ENCODE measurements at regions not wholly inside any gene's neighbourhood (a gene's known extent, or its start where the extent isn't known, plus 50 kb on each side); places are given as distances from the start of the nearest gene placed in this dataset.

- Histone ChIP-seq H3K9ac (ENCODE audit: low read length) (no peak overlapping the region), H3K27ac (ENCODE audit: low read depth, low read length) (no peak overlapping the region), H3K36me3 (ENCODE audit: insufficient read depth, low read length) (no peaks in the 10 kb centered on the region), H3K27me3 (ENCODE audit: control insufficient read depth in 1 of 2, insufficient read depth in 2 of 2, low read length in 2 of 2) (no peaks in the 10 kb centered on the region), H3K4me1 (ENCODE audit: insufficient read depth, low read length) (no peaks in the 10 kb centered on the region), H3K4me3 (ENCODE audit: low read depth in 1 of 2, low read length in 2 of 2) (no peak overlapping the region), H3K9me3 (ENCODE audit: low read length) (no peaks in the 10 kb centered on the region)
These were observed 98.5 kb upstream of the RASSF8 start for GRCh38 chr12:25859976-25860375.

- no peaks in the 10 kb centered on the region for H3K4me1 ChIP-seq (ENCODE audit: insufficient read depth, low read length)
- no peak overlapping the region for H3K9ac ChIP-seq (ENCODE audit: low read length)
- H3K27me3 ChIP-seq (ENCODE audit: control insufficient read depth in 1 of 2, insufficient read depth in 2 of 2, low read length in 2 of 2), result no peaks in the 10 kb centered on the region
- H3K9me3 ChIP-seq (ENCODE audit: low read length), result no peaks in the 10 kb centered on the region
- H3K36me3 ChIP-seq (ENCODE audit: insufficient read depth, low read length), result no peaks in the 10 kb centered on the region
- H3K4me3 ChIP-seq (ENCODE audit: low read depth in 1 of 2, low read length in 2 of 2), result no peak overlapping the region
- H3K27ac ChIP-seq (ENCODE audit: low read depth, low read length), result no peak overlapping the region
These were observed 97.3 kb upstream of the RASSF8 start for GRCh38 chr12:25861226-25861625.

- Histone ChIP-seq H3K9ac (ENCODE audit: low read length) (no peak overlapping the region), H3K27me3 (ENCODE audit: control insufficient read depth in 1 of 2, insufficient read depth in 2 of 2, low read length in 2 of 2) (no peaks in the 10 kb centered on the region), H3K36me3 (ENCODE audit: insufficient read depth, low read length) (no peaks in the 10 kb centered on the region), H3K4me1 (ENCODE audit: insufficient read depth, low read length) (no peaks in the 10 kb centered on the region), H3K9me3 (ENCODE audit: low read length) (no peaks in the 10 kb centered on the region), H3K4me3 (ENCODE audit: low read depth in 1 of 2, low read length in 2 of 2) (no peak overlapping the region), H3K27ac (ENCODE audit: low read depth, low read length) (no peak overlapping the region)
These were observed 93.9 kb upstream of the RASSF8 start for GRCh38 chr12:25864306-25865276.

- Histone ChIP-seq H3K27ac (ENCODE audit: low read depth, low read length) (no peak overlapping the region), H3K4me3 (ENCODE audit: low read depth in 1 of 2, low read length in 2 of 2) (no peak overlapping the region), H3K4me1 (ENCODE audit: insufficient read depth, low read length) (no peaks in the 10 kb centered on the region), H3K36me3 (ENCODE audit: insufficient read depth, low read length) (no peaks in the 10 kb centered on the region), H3K9ac (ENCODE audit: low read length) (no peak overlapping the region), H3K27me3 (ENCODE audit: control insufficient read depth in 1 of 2, insufficient read depth in 2 of 2, low read length in 2 of 2) (no peaks in the 10 kb centered on the region), H3K9me3 (ENCODE audit: low read length) (no peaks in the 10 kb centered on the region)
These were observed 91.7 kb upstream of the RASSF8 start for GRCh38 chr12:25866586-25867378.

- Histone ChIP-seq H3K36me3 (ENCODE audit: insufficient read depth, low read length) (no peaks in the 10 kb centered on the region), H3K27ac (ENCODE audit: low read depth, low read length) (no peak overlapping the region), H3K9me3 (ENCODE audit: low read length) (no peaks in the 10 kb centered on the region), H3K4me3 (ENCODE audit: low read depth in 1 of 2, low read length in 2 of 2) (no peak overlapping the region), H3K4me1 (ENCODE audit: insufficient read depth, low read length) (no peaks in the 10 kb centered on the region), H3K27me3 (ENCODE audit: control insufficient read depth in 1 of 2, insufficient read depth in 2 of 2, low read length in 2 of 2) (no peaks in the 10 kb centered on the region), H3K9ac (ENCODE audit: low read length) (no peak overlapping the region)
These were observed 90.3 kb upstream of the RASSF8 start for GRCh38 chr12:25868193-25868592.

- Histone ChIP-seq H3K36me3 (ENCODE audit: insufficient read depth, low read length) (no peaks in the 10 kb centered on the region), H3K9me3 (ENCODE audit: low read length) (no peaks in the 10 kb centered on the region), H3K27me3 (ENCODE audit: control insufficient read depth in 1 of 2, insufficient read depth in 2 of 2, low read length in 2 of 2) (no peaks in the 10 kb centered on the region), H3K9ac (ENCODE audit: low read length) (no peak overlapping the region), H3K4me3 (ENCODE audit: low read depth in 1 of 2, low read length in 2 of 2) (no peak overlapping the region), H3K4me1 (ENCODE audit: insufficient read depth, low read length) (no peaks in the 10 kb centered on the region), H3K27ac (ENCODE audit: low read depth, low read length) (no peak overlapping the region)
These were observed 86.3 kb upstream of the RASSF8 start for GRCh38 chr12:25872137-25872536.

- Histone ChIP-seq H3K4me1 (ENCODE audit: insufficient read depth, low read length) (no peaks in the 10 kb centered on the region), H3K27ac (ENCODE audit: low read depth, low read length) (no peak overlapping the region), H3K36me3 (ENCODE audit: insufficient read depth, low read length) (no peaks in the 10 kb centered on the region), H3K9ac (ENCODE audit: low read length) (no peak overlapping the region), H3K4me3 (ENCODE audit: low read depth in 1 of 2, low read length in 2 of 2) (no peak overlapping the region), H3K9me3 (ENCODE audit: low read length) (no peaks in the 10 kb centered on the region), H3K27me3 (ENCODE audit: control insufficient read depth in 1 of 2, insufficient read depth in 2 of 2, low read length in 2 of 2) (no peaks in the 10 kb centered on the region)
These were observed 82.8 kb upstream of the RASSF8 start for GRCh38 chr12:25875661-25876060.

GRCh38 chr12:25876383-25877045, 82.0 kb upstream of the RASSF8 start:
- H3K27me3 ChIP-seq (ENCODE audit: control insufficient read depth in 1 of 2, insufficient read depth in 2 of 2, low read length in 2 of 2), result no peaks in the 10 kb centered on the region
- no peak overlapping the region for H3K27ac ChIP-seq (ENCODE audit: low read depth, low read length)
- no peaks in the 10 kb centered on the region for H3K4me1 ChIP-seq (ENCODE audit: insufficient read depth, low read length)
- H3K9ac ChIP-seq (ENCODE audit: low read length), result no peak overlapping the region
- no peak overlapping the region for H3K4me3 ChIP-seq (ENCODE audit: low read depth in 1 of 2, low read length in 2 of 2)
- no peaks in the 10 kb centered on the region for H3K9me3 ChIP-seq (ENCODE audit: low read length)
- H3K36me3 ChIP-seq (ENCODE audit: insufficient read depth, low read length), result no peaks in the 10 kb centered on the region

- H3K9me3 ChIP-seq (ENCODE audit: low read length), result no peaks in the 10 kb centered on the region
These were observed 81.0 kb upstream of the RASSF8 start for GRCh38 chr12:25877446-25877845.

GRCh38 chr12:25882266-25882665, 76.2 kb upstream of the RASSF8 start:
- Histone ChIP-seq H3K27ac (ENCODE audit: low read depth, low read length) (no peak overlapping the region), H3K9me3 (ENCODE audit: low read length) (no peaks in the 10 kb centered on the region), H3K27me3 (ENCODE audit: control insufficient read depth in 1 of 2, insufficient read depth in 2 of 2, low read length in 2 of 2) (no peaks in the 10 kb centered on the region), H3K36me3 (ENCODE audit: insufficient read depth, low read length) (no peaks in the 10 kb centered on the region), H3K4me1 (ENCODE audit: insufficient read depth, low read length) (no peaks in the 10 kb centered on the region), H3K4me3 (ENCODE audit: low read depth in 1 of 2, low read length in 2 of 2) (no peak overlapping the region), H3K9ac (ENCODE audit: low read length) (no peak overlapping the region)

More at GRCh38 chr12:25877446-25877845, 81.0 kb upstream of the RASSF8 start:
- Histone ChIP-seq H3K4me3 (ENCODE audit: low read depth in 1 of 2, low read length in 2 of 2) (no peak overlapping the region), H3K9ac (ENCODE audit: low read length) (no peak overlapping the region), H3K27ac (ENCODE audit: low read depth, low read length) (no peak overlapping the region), H3K36me3 (ENCODE audit: insufficient read depth, low read length) (no peaks in the 10 kb centered on the region), H3K27me3 (ENCODE audit: control insufficient read depth in 1 of 2, insufficient read depth in 2 of 2, low read length in 2 of 2) (no peaks in the 10 kb centered on the region), H3K4me1 (ENCODE audit: insufficient read depth, low read length) (no peaks in the 10 kb centered on the region)

Data from muscle layer of colon (tissue), 2 donors.